ENCODE measurements at regions not wholly inside any gene's neighbourhood (a gene's known extent, or its start where the extent isn't known, plus 50 kb on each side); places are given as distances from the start of the nearest gene placed in this dataset.

- DNase-seq = no peak
Measured at GRCh38 chr10:130781623-130782022, 529.9 kb downstream of the TCERG1L start.

GRCh38 chr10:130782467-130782866 is 529.1 kb downstream of the TCERG1L start:
- DNase-seq = no peak

GRCh38 chr10:130784326-130784725 is 527.2 kb downstream of the TCERG1L start:
- no peak for DNase-seq

DNA sequence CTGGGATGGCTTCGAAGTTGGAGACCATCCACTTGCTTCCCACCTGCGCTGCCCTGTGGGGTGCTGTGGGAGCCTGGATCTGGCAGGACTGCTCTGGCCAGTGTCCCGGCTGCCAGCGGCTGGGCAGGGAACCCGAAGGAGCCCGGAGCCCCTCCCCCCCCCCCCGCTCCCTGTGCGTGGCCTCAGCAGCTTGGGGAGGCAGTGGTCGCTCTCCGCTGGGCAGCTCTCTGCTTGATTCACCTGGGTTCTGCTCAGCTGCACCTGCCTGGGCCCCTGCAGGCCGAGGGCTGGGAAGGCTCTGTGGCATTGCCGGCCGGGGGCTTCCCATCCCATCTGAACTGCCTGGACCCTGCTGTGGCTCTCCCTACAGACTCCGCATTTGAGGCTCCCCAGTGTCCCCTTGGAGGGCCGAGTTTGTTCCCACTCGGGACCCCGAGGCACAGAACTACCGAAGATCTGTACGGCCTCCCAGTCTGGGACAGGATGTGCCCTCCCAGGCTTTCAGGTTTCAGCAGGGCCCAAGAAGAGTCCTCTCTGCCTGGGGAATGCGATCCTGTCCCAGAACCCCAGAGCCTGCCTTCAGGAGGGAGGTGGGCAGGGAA is 525.1 kb downstream of the TCERG1L start:
- no peak for DNase-seq

- DNase-seq = no peak
Measured at GRCh38 chr10:130787243-130787642, 524.3 kb downstream of the TCERG1L start.

GRCh38 chr10:130787821-130788220 is 523.7 kb downstream of the TCERG1L start:
- DNase-seq = no peak

- DNase-seq = no peak
Measured at GRCh38 chr10:130790339-130790738, 521.2 kb downstream of the TCERG1L start.

DNA sequence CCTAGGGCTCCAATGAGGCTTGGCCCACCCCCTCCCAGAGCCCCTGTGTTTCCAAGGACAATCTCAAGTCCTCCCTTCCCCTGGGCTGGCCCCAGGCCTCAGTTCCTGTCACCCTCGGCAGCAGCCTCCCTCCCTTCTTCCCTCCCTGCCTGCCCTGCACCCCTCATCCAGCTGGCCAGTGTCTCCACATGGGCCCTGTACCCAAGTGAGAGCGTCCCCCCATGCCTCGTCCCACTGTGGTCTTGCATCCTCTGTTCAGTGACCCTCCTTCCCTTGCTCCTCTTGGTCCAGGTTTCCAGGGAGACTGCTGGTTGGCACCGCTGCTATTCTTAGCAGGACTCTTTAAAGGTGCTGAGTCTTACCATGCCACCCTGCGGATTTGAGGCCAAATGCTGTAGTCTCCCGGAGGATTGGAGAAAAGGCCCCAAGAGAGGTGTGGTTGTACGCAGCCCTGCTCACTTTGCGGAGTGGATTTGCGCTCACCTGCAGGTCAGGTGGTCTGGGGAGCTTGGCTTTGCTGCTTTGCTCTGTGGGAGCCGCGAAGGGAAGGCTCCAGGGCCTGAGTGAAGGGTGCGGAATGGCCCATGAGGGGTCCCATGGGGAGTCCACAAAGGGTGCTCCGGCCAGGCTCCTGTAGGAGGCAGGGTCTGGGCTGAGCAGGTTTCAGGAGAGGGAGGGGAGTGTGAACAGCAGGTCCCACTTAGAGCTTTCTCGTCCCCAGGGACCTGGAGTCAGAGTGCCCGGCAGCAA is 519.2 kb downstream of the TCERG1L start:
- DNase-seq = no peak

DNA sequence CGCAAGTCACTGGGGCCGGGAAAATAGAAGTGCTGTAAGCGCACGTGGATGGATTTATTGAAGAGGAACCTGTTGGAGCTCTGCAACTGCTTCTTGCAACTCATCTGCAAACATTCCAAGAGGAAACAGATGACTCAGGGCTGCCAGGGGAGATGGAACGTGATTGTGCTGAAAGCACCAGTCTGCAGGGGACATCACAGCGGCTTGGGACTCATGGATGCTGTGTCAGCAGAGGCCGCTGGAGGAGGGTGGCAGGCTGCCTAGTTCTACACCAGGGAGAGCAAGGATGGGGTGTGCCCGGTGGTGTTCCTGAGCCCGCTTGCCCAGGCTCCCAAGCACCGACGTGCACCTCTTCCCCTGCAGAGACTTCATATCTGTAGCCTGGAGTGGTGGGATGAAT is 515.7 kb downstream of the TCERG1L start:
- no peak for DNase-seq

DNA sequence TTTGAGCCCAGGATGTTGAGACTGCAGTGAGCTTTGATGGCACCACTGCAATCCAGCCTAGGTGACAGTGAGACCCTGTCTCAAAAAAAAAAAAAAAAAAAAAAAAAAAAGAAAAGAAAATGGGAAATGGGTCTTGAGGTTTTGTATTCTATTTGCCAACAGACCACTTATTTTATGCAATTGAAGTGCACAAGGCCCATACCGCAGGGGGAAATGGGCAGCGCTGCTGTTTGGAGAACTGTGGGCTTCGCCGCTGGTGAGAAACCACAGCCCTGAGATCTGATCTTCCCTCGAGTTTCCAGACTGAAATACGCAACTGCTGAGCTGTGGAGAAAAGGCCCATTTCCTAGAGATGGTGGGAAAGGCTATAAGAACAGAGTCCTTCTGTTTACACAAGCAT is 512.0 kb downstream of the TCERG1L start:
- no peak for DNase-seq

DNA sequence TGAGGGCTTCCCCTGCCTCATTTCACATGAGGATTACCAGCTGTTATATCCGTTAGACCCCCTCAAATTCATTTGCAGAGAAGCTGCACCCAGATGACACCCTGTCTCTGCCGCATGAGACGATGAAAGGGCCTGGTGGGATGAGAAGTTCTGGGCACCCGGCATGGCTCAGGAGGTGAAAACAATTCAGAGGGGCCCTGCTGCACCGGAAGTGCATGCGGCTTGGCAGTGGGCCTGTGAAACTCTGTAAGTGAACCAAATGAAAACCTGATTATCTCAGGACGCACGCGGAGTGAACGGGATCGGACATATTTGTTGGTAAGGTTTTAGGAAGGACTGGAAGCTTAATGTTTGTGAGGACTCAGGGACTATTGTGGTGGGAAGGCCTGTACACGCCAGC is 511.2 kb downstream of the TCERG1L start:
- no peak for DNase-seq

- no peak for DNase-seq
Measured at GRCh38 chr10:130801276-130801675, 510.2 kb downstream of the TCERG1L start.

GRCh38 chr10:130801784-130802183 is 509.7 kb downstream of the TCERG1L start:
- no peak for DNase-seq

DNA sequence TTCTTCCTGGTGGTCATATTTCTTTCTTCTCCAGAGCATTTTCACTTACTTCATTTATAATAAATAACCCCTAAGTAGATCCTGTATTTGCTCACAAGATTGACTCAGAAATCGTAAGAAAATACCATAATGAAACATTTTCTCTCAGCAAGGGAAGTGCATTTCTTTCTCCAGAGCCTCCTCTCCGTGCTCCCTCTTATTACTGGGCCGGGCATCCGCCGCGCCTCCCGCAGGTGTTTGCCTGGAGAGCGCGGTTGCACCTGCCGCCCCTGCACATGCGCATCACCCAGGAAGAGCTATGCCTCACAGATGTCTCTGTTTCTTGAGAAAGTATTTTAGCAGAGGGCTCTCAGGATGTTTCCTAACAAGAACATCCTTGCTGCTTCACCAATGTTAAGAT is 509.2 kb downstream of the TCERG1L start:
- DNase-seq = no peak

DNA sequence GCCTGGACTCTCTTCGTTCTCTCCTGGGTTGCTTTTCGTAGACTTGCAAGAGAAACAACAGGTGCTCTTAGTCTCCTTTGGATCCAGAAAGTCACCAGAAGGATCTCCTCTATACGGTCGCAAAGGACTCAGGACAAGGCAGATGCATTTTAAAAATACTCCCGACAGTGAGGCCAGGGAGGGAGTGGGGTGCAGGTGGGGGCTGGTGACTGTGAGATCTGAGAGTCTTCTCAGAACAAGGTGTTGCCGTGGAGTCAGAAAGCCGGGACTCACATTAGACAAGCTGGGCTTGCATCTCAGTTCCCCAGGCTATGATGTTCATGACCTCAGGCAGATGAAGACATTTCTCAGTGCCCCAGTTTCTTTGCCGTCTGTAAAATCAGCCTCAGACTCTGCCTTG is 507.2 kb downstream of the TCERG1L start:
- no peak for DNase-seq

DNA sequence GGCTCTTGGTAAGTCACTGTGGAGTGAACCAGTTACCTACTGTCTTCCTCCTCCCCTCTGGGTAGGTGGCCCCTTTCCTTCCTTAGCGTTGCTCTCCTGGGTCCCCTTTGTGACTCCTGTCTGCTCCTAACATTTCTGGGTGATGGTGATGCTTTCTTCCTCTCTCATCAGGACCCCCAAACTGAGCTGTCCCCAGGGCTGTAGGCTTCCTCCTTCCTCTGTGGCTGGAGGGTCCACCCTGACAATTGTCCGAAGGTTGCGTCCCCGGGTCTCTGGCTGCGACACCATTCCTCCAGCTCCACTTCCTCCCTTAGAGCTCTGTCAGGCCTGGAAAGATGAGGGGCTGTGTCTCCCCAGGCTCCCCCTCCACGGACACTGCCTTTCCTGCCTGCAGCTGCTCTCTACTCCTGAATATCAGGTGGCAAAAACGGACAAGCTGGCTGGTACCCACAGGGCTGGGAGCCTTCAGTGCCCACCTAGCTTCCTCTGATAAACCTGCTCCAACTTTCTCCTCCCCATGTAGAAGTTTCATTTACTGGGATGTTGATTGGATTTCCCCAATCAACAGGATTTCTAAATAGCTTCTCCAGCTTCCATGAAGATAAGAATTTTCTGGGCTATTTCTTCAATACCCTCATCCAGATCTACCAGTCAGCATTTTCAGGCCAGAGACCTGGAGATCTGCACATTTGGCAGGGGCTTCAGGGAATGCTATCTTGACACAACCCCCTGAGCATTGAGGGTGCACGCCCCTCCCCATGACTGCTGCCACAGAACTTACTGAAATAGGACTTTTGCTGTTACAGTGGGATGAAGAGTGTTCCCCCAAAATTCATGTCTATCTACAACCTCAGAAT is 506.5 kb downstream of the TCERG1L start:
- DNase-seq = no peak

GRCh38 chr10:130805635-130806030 is 505.9 kb downstream of the TCERG1L start:
- no peak for DNase-seq

GRCh38 chr10:130806426-130806825 is 505.1 kb downstream of the TCERG1L start:
- DNase-seq = no peak

DNA sequence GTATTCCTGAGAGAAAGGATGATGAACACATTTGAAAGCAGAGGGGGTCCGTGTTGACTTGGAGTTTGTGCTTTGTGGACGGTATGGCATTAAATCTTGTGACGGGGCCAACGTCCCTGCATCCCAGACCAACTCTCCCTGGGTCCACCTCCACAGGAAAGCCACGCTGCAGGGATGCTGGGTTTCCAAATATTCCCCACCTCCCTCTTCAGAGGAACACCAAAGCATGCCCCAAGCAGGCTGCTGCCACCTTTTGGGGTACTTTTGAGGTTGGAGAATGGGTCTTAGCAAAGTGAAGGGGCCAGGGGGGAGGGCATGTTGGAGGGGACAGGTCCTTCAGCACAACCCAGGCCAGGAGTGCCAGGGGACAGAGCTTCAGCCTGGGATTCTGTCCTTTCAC is 504.4 kb downstream of the TCERG1L start:
- no peak for DNase-seq

GRCh38 chr10:130807721-130808120 is 503.8 kb downstream of the TCERG1L start:
- no peak for DNase-seq

- DNase-seq = no peak
Measured at GRCh38 chr10:130808243-130808642, 503.3 kb downstream of the TCERG1L start.

DNA sequence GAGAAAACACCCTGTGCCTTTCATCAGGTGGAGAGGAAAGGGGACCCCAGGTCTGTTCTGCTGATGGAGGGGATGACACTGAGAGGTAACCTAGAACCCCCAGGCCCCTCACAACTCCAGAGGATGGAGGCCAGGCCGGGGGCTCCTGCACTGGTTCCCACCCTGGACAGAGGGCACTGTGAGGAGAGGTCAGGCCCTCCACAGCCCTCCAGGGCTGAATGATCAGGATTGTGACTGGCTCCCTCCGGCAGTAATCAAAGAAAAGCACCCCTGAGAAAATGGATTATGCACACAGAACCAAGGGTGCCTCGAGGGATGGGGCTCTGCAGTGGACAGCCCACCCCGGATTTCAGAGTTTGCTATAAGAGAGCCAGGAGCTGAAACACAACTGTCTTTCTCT is 502.8 kb downstream of the TCERG1L start:
- DNase-seq = no peak

GRCh38 chr10:130809181-130809580 is 502.3 kb downstream of the TCERG1L start:
- no peak for DNase-seq
